ENCODE measurements at regions not wholly inside any gene's neighbourhood (a gene's known extent, or its start where the extent isn't known, plus 50 kb on each side); places are given as distances from the start of the nearest gene placed in this dataset.
A peak's percentile ranks its signal among the peaks of the same experiment; 100 is the strongest.

- Mint-ChIP-seq H3K36me3 (ENCODE audit: low read depth) (peaks cover 25% of the 10 kb centered on the region), H3K4me3 (no peak overlapping the region), H3K27me3 (ENCODE audit: insufficient read depth, low read depth, poor library complexity) (peaks cover 5% of the 10 kb centered on the region), H3K4me1 (peaks cover 33% of the 10 kb centered on the region), H3K9me3 (peaks cover 18% of the 10 kb centered on the region), H3K27ac (no peak overlapping the region; the same call in 1 of the 2 replicates)
- TF ChIP-seq EZH2phosphoT487 (IDR thresholded peaks at IDR 0.05; ENCODE audit: unreplicated experiment) (no peak), CREB1 (CRISPR knock-in tag; IDR thresholded peaks at IDR 0.05; ENCODE audit: low read depth) (no peak), ZNF331 (CRISPR knock-in tag; IDR thresholded peaks at IDR 0.05; ENCODE audit: low read depth) (no peak), NANOG (IDR thresholded peaks at IDR 0.05; ENCODE audit: borderline replicate concordance) (no peak), STAT1 (IDR thresholded peaks at IDR 0.05; ENCODE audit: unreplicated experiment) (no peak), REST (IDR thresholded peaks at IDR 0.05; ENCODE audit: unreplicated experiment) (no peak), ZNF114 (CRISPR knock-in tag; IDR thresholded peaks at IDR 0.05) (no peak), JUNB (IDR thresholded peaks at IDR 0.05; ENCODE audit: unreplicated experiment) (no peak)
- H3K79me2 ChIP-seq (replicated peaks; ENCODE audit: insufficient read depth) = no peaks in the 10 kb centered on the region
- 0 out of 2 replicates have a peak, but pooled peaks cover 4% of the 10 kb centered on the region for H3K9me2 ChIP-seq (ENCODE audit: insufficient read depth)
- no peak for DNase-seq (ENCODE audit: low spot score)
- H3K27me3 ChIP-seq (ENCODE audit: insufficient read depth) = no peaks in the 10 kb centered on the region
- no peaks in the 10 kb centered on the region for H3K36me3 ChIP-seq (ENCODE audit: insufficient read depth)
- H3K4me3 ChIP-seq = no peak overlapping the region
- H4K20me1 ChIP-seq (replicated peaks; ENCODE audit: insufficient read depth) = no peaks in the 10 kb centered on the region
- H3K4me1 ChIP-seq (ENCODE audit: insufficient read depth) = peaks cover 34% of the 10 kb centered on the region
- H3K27ac ChIP-seq (ENCODE audit: low read depth) = no peak overlapping the region; the same call in 1 of the 2 replicates
- no peak; the same call in 2 of the 3 replicates for ATAC-seq
- H2AFZ ChIP-seq = 0 out of 2 replicates have a peak overlapping the region, but pooled peaks have one; percentile 69
- H3F3A ChIP-seq (replicated peaks; ENCODE audit: low read depth) = no peaks in the 10 kb centered on the region
- H3K4me2 ChIP-seq = no peak overlapping the region
These were observed 75.6 kb upstream of the SPRY4 start for GRCh38 chr5:142400415-142400814.

- Histone ChIP-seq H4K20me1 (replicated peaks; ENCODE audit: insufficient read depth) (no peaks in the 10 kb centered on the region), H3K27me3 (ENCODE audit: insufficient read depth) (no peaks in the 10 kb centered on the region), H3K4me3 (no peak overlapping the region), H3K4me2 (no peak overlapping the region), H3K79me2 (replicated peaks; ENCODE audit: insufficient read depth) (no peaks in the 10 kb centered on the region), H3K4me1 (ENCODE audit: insufficient read depth) (peaks cover 31% of the 10 kb centered on the region), H3F3A (replicated peaks; ENCODE audit: low read depth) (no peaks in the 10 kb centered on the region), H3K9me2 (ENCODE audit: insufficient read depth) (0 out of 2 replicates have a peak, but pooled peaks cover 4% of the 10 kb centered on the region), H3K27ac (ENCODE audit: low read depth) (no peak overlapping the region; the same call in 1 of the 2 replicates), H2AFZ (no peak overlapping the region), H3K36me3 (ENCODE audit: insufficient read depth) (no peaks in the 10 kb centered on the region)
- Mint-ChIP-seq H3K27me3 (ENCODE audit: insufficient read depth, low read depth, poor library complexity) (peaks cover 2% of the 10 kb centered on the region), H3K36me3 (ENCODE audit: low read depth) (peaks cover 30% of the 10 kb centered on the region), H3K4me3 (no peak overlapping the region), H3K27ac (no peak overlapping the region), H3K4me1 (peaks cover 30% of the 10 kb centered on the region), H3K9me3 (peaks cover 21% of the 10 kb centered on the region)
- no peak for ATAC-seq
- no peak for DNase-seq (ENCODE audit: low spot score)
- no peak for TF ChIP-seq STAT1 (IDR thresholded peaks at IDR 0.05; ENCODE audit: unreplicated experiment)
- TF ChIP-seq POLR2AphosphoS5 (IDR thresholded peaks at IDR 0.05; ENCODE audit: low read depth) = no peak
- TF ChIP-seq CREB1 (CRISPR knock-in tag; IDR thresholded peaks at IDR 0.05; ENCODE audit: low read depth) = no peak
- TF ChIP-seq CTCF (conservative IDR thresholded peaks at IDR 0.05; ENCODE audit: low read depth in 2 of 2) = no peak
- TF ChIP-seq, protein P1, sequence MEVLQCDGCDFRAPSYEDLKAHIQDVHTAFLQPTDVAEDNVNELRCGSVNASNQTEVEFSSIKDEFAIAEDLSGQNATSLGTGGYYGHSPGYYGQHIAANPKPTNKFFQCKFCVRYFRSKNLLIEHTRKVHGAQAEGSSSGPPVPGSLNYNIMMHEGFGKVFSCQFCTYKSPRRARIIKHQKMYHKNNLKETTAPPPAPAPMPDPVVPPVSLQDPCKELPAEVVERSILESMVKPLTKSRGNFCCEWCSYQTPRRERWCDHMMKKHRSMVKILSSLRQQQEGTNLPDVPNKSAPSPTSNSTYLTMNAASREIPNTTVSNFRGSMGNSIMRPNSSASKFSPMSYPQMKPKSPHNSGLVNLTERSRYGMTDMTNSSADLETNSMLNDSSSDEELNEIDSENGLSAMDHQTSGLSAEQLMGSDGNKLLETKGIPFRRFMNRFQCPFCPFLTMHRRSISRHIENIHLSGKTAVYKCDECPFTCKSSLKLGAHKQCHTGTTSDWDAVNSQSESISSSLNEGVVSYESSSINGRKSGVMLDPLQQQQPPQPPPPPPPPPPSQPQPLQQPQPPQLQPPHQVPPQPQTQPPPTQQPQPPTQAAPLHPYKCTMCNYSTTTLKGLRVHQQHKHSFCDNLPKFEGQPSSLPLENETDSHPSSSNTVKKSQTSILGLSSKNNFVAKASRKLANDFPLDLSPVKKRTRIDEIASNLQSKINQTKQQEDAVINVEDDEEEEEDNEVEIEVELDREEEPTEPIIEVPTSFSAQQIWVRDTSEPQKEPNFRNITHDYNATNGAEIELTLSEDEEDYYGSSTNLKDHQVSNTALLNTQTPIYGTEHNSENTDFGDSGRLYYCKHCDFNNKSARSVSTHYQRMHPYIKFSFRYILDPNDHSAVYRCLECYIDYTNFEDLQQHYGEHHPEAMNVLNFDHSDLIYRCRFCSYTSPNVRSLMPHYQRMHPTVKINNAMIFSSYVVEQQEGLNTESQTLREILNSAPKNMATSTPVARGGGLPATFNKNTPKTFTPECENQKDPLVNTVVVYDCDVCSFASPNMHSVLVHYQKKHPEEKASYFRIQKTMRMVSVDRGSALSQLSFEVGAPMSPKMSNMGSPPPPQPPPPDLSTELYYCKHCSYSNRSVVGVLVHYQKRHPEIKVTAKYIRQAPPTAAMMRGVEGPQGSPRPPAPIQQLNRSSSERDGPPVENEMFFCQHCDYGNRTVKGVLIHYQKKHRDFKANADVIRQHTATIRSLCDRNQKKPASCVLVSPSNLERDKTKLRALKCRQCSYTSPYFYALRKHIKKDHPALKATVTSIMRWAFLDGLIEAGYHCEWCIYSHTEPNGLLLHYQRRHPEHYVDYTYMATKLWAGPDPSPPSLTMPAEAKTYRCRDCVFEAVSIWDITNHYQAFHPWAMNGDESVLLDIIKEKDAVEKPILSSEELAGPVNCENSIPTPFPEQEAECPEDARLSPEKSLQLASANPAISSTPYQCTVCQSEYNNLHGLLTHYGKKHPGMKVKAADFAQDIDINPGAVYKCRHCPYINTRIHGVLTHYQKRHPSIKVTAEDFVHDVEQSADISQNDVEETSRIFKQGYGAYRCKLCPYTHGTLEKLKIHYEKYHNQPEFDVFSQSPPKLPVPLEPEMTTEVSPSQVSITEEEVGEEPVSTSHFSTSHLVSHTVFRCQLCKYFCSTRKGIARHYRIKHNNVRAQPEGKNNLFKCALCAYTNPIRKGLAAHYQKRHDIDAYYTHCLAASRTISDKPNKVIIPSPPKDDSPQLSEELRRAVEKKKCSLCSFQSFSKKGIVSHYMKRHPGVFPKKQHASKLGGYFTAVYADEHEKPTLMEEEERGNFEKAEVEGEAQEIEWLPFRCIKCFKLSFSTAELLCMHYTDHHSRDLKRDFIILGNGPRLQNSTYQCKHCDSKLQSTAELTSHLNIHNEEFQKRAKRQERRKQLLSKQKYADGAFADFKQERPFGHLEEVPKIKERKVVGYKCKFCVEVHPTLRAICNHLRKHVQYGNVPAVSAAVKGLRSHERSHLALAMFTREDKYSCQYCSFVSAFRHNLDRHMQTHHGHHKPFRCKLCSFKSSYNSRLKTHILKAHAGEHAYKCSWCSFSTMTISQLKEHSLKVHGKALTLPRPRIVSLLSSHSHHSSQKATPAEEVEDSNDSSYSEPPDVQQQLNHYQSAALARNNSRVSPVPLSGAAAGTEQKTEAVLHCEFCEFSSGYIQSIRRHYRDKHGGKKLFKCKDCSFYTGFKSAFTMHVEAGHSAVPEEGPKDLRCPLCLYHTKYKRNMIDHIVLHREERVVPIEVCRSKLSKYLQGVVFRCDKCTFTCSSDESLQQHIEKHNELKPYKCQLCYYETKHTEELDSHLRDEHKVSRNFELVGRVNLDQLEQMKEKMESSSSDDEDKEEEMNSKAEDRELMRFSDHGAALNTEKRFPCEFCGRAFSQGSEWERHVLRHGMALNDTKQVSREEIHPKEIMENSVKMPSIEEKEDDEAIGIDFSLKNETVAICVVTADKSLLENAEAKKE (CRISPR knock-in tag; IDR thresholded peaks at IDR 0.05) = no peak
- no peak for TF ChIP-seq JUNB (IDR thresholded peaks at IDR 0.05; ENCODE audit: unreplicated experiment)
These were observed 75.1 kb upstream of the SPRY4 start for GRCh38 chr5:142399891-142400290.
